H1 (cell line): ENCODE measurements at regions not wholly inside any gene's neighbourhood (a gene's known extent, or its start where the extent isn't known, plus 50 kb on each side); places are given as distances from the start of the nearest gene placed in this dataset.

Experiments used
- CTCF ChIA-PET: fragments of 300-600 bp; sonication (Branson Sonifier 250); formaldehyde crosslinking; loops from one replicate; lab custom pipeline; 2021; ENCODE audit not compliant: partially characterized antibody; lab: Charles Lee
- POLR2A ChIA-PET: fragments of 300-600 bp; sonication (Branson Sonifier 250); formaldehyde crosslinking; loops from one replicate; lab custom pipeline; 2021; ENCODE audit warnings: inconsistent platforms; ENCODE audit not compliant: partially characterized antibody; lab: Charles Lee
- DNase-seq, 2 experiments: peaks; one replicate each; pipeline versions ENCODE4 v3.0.0 to v3.0.0-alpha.2; 2010 to 2022; ENCODE audit warnings: low spot score in 2 of 2, low read depth in 1 of 2, mixed read lengths in 1 of 2
- FAIRE-seq: peaks from 2 replicates; lab custom pipeline; 2011; peaks lifted over from hg19 to GRCh38; lab: Jason Lieb, UNC
- H2AFZ ChIP-seq: 2 replicates; pipeline ENCODE4 v1.8.1; 2012; ENCODE audit warnings: low read length, inconsistent platforms
- H2AK5ac ChIP-seq: 2 replicates; pipeline ENCODE4 v1.6.1; 2013; ENCODE audit warnings: low read depth, low read length
- H2BK120ac ChIP-seq: replicated peaks from 2 replicates; pipeline ENCODE3; 2013; ENCODE audit warnings: low read depth, low read length, inconsistent platforms
- H2BK12ac ChIP-seq: 2 replicates; pipeline ENCODE4 v1.6.1; 2013; ENCODE audit warnings: low read depth, low read length
- H2BK15ac ChIP-seq: 2 replicates; pipeline ENCODE4 v1.6.1; 2013; ENCODE audit warnings: low read length
- H2BK20ac ChIP-seq: 2 replicates; pipeline ENCODE4 v1.6.1; 2013; ENCODE audit warnings: low read length
- H2BK5ac ChIP-seq: 2 replicates; pipeline ENCODE4 v1.6.1; 2013; ENCODE audit warnings: low read depth, low read length
- H3K14ac ChIP-seq: 2 replicates; pipeline ENCODE4 v1.6.1; 2013; ENCODE audit warnings: inconsistent platforms; ENCODE audit not compliant: insufficient read length
- H3K18ac ChIP-seq: 2 replicates; pipeline ENCODE4 v1.6.1; 2013; ENCODE audit warnings: low read length; ENCODE audit errors: extremely low read depth
- H3K23ac ChIP-seq: 2 replicates; pipeline ENCODE4 v1.6.1; 2013; ENCODE audit warnings: inconsistent platforms; ENCODE audit not compliant: insufficient read length
- H3K23me2 ChIP-seq: 2 replicates; pipeline ENCODE4 v1.6.1; 2013; ENCODE audit warnings: low read depth, low read length
- H3K27ac ChIP-seq: 2 replicates; pipeline ENCODE4 v1.6.1; 2011; ENCODE audit warnings: low read depth, low read length, inconsistent platforms
- H3K27me3 ChIP-seq, 4 experiments: replicated peaks in 1 of 4; 1 replicate in 1 of 4; 2 replicates in 3 of 4; pipeline versions ENCODE4 v1.6.1 to v1.8.1; 2011 to 2013; ENCODE audit warnings: low read length in 3 of 4, mild to moderate bottlenecking in 3 of 4, inconsistent platforms in 2 of 4, mixed read lengths in 2 of 4, moderate library complexity in 1 of 4; ENCODE audit not compliant: control insufficient read depth in 3 of 4, insufficient read depth in 3 of 4; ENCODE audit errors: extremely low read depth in 1 of 4
- H3K36me3 ChIP-seq, 4 experiments: 2 replicates each; pipeline versions ENCODE4 v1.6.1 to v1.8.1; 2011 to 2013; ENCODE audit warnings: mild to moderate bottlenecking in 4 of 4, low read length in 3 of 4, moderate library complexity in 2 of 4, control low read depth in 1 of 4, inconsistent platforms in 1 of 4; ENCODE audit not compliant: insufficient read depth in 4 of 4, control insufficient read depth in 2 of 4
- H3K4ac ChIP-seq: replicated peaks from 2 replicates; pipeline ENCODE3; 2013; ENCODE audit warnings: low read length, low read depth, mixed read lengths, inconsistent platforms; ENCODE audit not compliant: insufficient read length
- H3K4me1 ChIP-seq, 4 experiments: replicated peaks in 1 of 4; 1 replicate in 1 of 4; 2 replicates in 3 of 4; pipeline versions ENCODE4 v1.6.1 to v1.8.1; 2011 to 2013; ENCODE audit warnings: low read length in 3 of 4, inconsistent platforms in 2 of 4, mixed read lengths in 1 of 4; ENCODE audit not compliant: insufficient read depth in 4 of 4, control insufficient read depth in 3 of 4
- H3K4me2 ChIP-seq, 2 experiments: 2 replicates each; pipeline versions ENCODE4 v1.6.1 to v1.8.1; 2011 to 2013; ENCODE audit warnings: low read depth in 2 of 2, low read length in 2 of 2, control low read depth in 1 of 2, inconsistent platforms in 1 of 2, mild to moderate bottlenecking in 1 of 2; ENCODE audit not compliant: insufficient read depth in 1 of 2
- H3K4me3 ChIP-seq, 4 experiments: fragments of 200-600, 300-600 bp in 1 of 4; sonication (generic), shearing (Covaris generic), sonication (Bioruptor Twin) in 1 of 4; 2 replicates each; pipeline versions ENCODE4 v1.5.1 to v1.8.1; 2011 to 2016; ENCODE audit warnings: low read length in 4 of 4, low read depth in 3 of 4, control low read depth in 2 of 4, inconsistent platforms in 2 of 4, mild to moderate bottlenecking in 2 of 4, mixed read lengths in 1 of 4, moderate library complexity in 1 of 4; ENCODE audit not compliant: insufficient read depth in 2 of 4; ENCODE audit errors: extremely low read depth in 1 of 4
- H3K56ac ChIP-seq: replicated peaks from 2 replicates; pipeline ENCODE3; 2013; ENCODE audit warnings: low read depth, mild to moderate bottlenecking, mixed read lengths, low read length, inconsistent platforms; ENCODE audit not compliant: insufficient read length
- H3K79me1 ChIP-seq: 2 replicates; pipeline ENCODE4 v1.6.1; 2013; ENCODE audit warnings: low read depth, low read length, control low read depth
- H3K79me2 ChIP-seq, 2 experiments: 2 replicates each; pipeline versions ENCODE4 v1.6.1 to v1.8.1; 2012 to 2013; ENCODE audit warnings: low read length in 2 of 2, mild to moderate bottlenecking in 2 of 2, inconsistent platforms in 1 of 2; ENCODE audit not compliant: insufficient read depth in 2 of 2, control insufficient read depth in 1 of 2
- H3K9ac ChIP-seq, 4 experiments: replicated peaks in 1 of 4; 1 replicate in 1 of 4; 2 replicates in 3 of 4; pipeline versions ENCODE4 v1.6.1 to v1.8.1; 2011 to 2013; ENCODE audit warnings: low read depth in 3 of 4, low read length in 3 of 4, control low read depth in 2 of 4, mild to moderate bottlenecking in 2 of 4, moderate library complexity in 2 of 4, inconsistent platforms in 1 of 4; ENCODE audit errors: extremely low read depth in 1 of 4
- H3K9me3 ChIP-seq, 2 experiments: 2 replicates each; pipeline versions ENCODE4 v1.6.1 to v1.8.1; 2012 to 2013; ENCODE audit warnings: mild to moderate bottlenecking in 2 of 2, moderate library complexity in 2 of 2, control low read depth in 1 of 2, inconsistent platforms in 1 of 2, low read depth in 1 of 2, low read length in 1 of 2, mixed read lengths in 1 of 2; ENCODE audit not compliant: insufficient read depth in 2 of 2
- H4K20me1 ChIP-seq, 2 experiments: replicated peaks in 1 of 2; 2 replicates each; pipeline versions ENCODE3 to v1.8.1; 2011 to 2013; ENCODE audit warnings: inconsistent platforms in 2 of 2, low read length in 2 of 2, mild to moderate bottlenecking in 1 of 2; ENCODE audit not compliant: insufficient read depth in 2 of 2, control insufficient read depth in 1 of 2
- H4K5ac ChIP-seq: 2 replicates; pipeline ENCODE4 v1.6.1; 2013; ENCODE audit warnings: low read length, low read depth, mixed read lengths, inconsistent platforms; ENCODE audit not compliant: insufficient read length
- H4K8ac ChIP-seq: 2 replicates; pipeline ENCODE4 v1.8.0; 2013; ENCODE audit warnings: mild to moderate bottlenecking, moderate library complexity, low read length, inconsistent platforms; ENCODE audit not compliant: insufficient read depth; ENCODE audit errors: extremely low read depth
- H4K91ac ChIP-seq: replicated peaks from 2 replicates; pipeline ENCODE3; 2013; ENCODE audit warnings: low read length, mixed read lengths, inconsistent platforms; ENCODE audit not compliant: insufficient read length
- ASH2L ChIP-seq: fragments of 200-600, 300-600 bp; sonication (generic); IDR thresholded peaks from one replicate; pipeline ENCODE4 v1.7.1; 2017; ENCODE audit warnings: low read length
- ATF2 ChIP-seq: IDR thresholded peaks from 2 replicates; pipeline ENCODE4 v1.6.1; 2012; ENCODE audit warnings: low read length, inconsistent platforms
- BACH1 ChIP-seq: IDR thresholded peaks from 2 replicates; pipeline ENCODE4 v1.6.1; 2012; ENCODE audit warnings: low read length, improper control_type of control experiment
- CTCF ChIP-seq, 3 experiments: IDR thresholded peaks; 1 replicate in 2 of 3; 2 replicates in 1 of 3; pipeline versions ENCODE4 v1.5.1 to v1.6.1; 2011; ENCODE audit warnings: low read length in 3 of 3, mild to moderate bottlenecking in 3 of 3, inconsistent platforms in 2 of 3, low read depth in 1 of 3, moderate library complexity in 1 of 3; ENCODE audit not compliant: insufficient read depth in 1 of 3; ENCODE audit errors: control extremely low read depth in 1 of 3
- EP300 ChIP-seq, 2 experiments: IDR thresholded peaks; 1 replicate in 1 of 2; 2 replicates in 1 of 2; pipeline ENCODE4 v1.6.1; 2011 to 2012; ENCODE audit warnings: low read depth in 2 of 2, low read length in 2 of 2, mild to moderate bottlenecking in 2 of 2, borderline replicate concordance in 1 of 2, inconsistent platforms in 1 of 2, moderate library complexity in 1 of 2
- EZH2 ChIP-seq: fragments of 200-600 bp; sonication (generic); IDR thresholded peaks from 2 replicates; pipeline ENCODE4 v1.7.1; 2012; ENCODE audit warnings: low read depth, mild to moderate bottlenecking, moderate library complexity, low read length, inconsistent platforms; ENCODE audit not compliant: severe bottlenecking
- POU5F1 ChIP-seq: IDR thresholded peaks from 2 replicates; pipeline ENCODE4 v1.6.1; 2011; ENCODE audit warnings: low read depth, mild to moderate bottlenecking, low read length, moderate library complexity
- SAP30 ChIP-seq: fragments of 300-600 bp; sonication (generic); IDR thresholded peaks from 2 replicates; pipeline ENCODE4 v1.7.1; 2012; ENCODE audit warnings: low read length, moderate library complexity, mild to moderate bottlenecking, inconsistent platforms; ENCODE audit not compliant: insufficient read depth, insufficient replicate concordance
- SP4 ChIP-seq: IDR thresholded peaks from 2 replicates; pipeline ENCODE4 v1.6.1; 2012; ENCODE audit warnings: low read length, inconsistent platforms
- TBP ChIP-seq: IDR thresholded peaks from 2 replicates; pipeline ENCODE4 v1.6.1; 2011; ENCODE audit warnings: low read depth, low read length, improper control_type of control experiment
- WGBS, 2 experiments: shearing (Covaris generic) in 1 of 2; methylation state at CpG; one replicate each; pipeline versions ENCODE4 v1.1.6 to v1.1.7; 2013 to 2015; ENCODE audit warnings: low lambda C conversion rate in 2 of 2, mixed read lengths in 2 of 2, inconsistent platforms in 1 of 2, low coverage in 1 of 2, missing lambda C conversion rate in 1 of 2; ENCODE audit not compliant: insufficient replicate concordance in 2 of 2, insufficient coverage in 1 of 2, insufficient read length in 1 of 2; ENCODE audit errors: extremely low coverage in 1 of 2, missing lambda C conversion rate in 1 of 2; 5-methylcytosine and 5-hydroxymethylcytosine counted together

DNA sequence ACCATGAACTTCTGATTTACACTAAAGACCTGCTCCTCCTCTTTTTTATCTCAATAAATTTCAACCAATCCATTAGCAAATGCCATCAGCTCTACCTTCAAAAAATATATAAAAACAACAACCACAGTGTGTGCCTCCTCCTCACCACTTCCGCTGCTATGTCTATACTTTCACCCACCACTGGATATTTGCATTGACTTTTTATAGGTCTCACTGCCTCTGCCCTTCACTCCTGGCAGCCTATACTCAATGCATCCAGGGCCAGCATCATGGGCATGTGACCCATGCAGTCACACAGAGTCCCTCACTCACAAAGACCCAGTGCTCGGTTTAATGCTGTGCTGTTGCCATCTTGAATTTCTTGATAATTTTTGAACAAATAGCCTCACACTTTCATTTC lies 53.5 kb upstream of the CCDC54 start:
- Histone ChIP-seq H2AK5ac (no peak overlapping the region), H3K79me1 (no peaks in the 10 kb centered on the region), H3K23me2 (no peaks in the 10 kb centered on the region), H4K5ac (no peak overlapping the region), H3K23ac (no peak overlapping the region), H2BK5ac (no peak overlapping the region), H3K79me2 (no peaks in the 10 kb centered on the region), H3K18ac (no peak overlapping the region), H3K9me3 (no peaks in the 10 kb centered on the region), H4K20me1 (no peaks in the 10 kb centered on the region), H2BK12ac (no peak overlapping the region), H3K36me3 (no peaks in the 10 kb centered on the region), H3K4me1 (no peaks in the 10 kb centered on the region), H3K27ac (no peak overlapping the region), H3K27me3 (no peaks in the 10 kb centered on the region), H3K4me2 (no peak overlapping the region), H4K91ac (no peak overlapping the region), H4K8ac (no peak overlapping the region), H2BK15ac (no peak overlapping the region), H2BK120ac (no peak overlapping the region), H3K4ac (no peak overlapping the region), H2AFZ (no peak overlapping the region), H3K9ac (no peak overlapping the region), H3K14ac (no peak overlapping the region), H3K4me3 (no peak overlapping the region), H2BK20ac (no peak overlapping the region), H3K56ac (no peak overlapping the region)
- CTCF ChIA-PET: interaction anchor here (1.7 kb wide), 1 partner anchor 52 kb away, joined by 5 read pairs; no protein-coding TSS in a partner anchor
- DNase-seq (no peak), FAIRE-seq (no peak)
- 86% methylated on average over 2 of the region's 2 CpGs; no CpG with 5 or more reads in 1 of the 2 experiments for WGBS, 2 experiments
- POLR2A ChIA-PET: no interaction called here
- TF ChIP-seq ATF2 (no peak), EZH2 (no peak), BACH1 (no peak), SAP30 (no peak), ASH2L (no peak), EP300 (IDR thresholded peaks at IDR 0.05; ENCODE audit: borderline replicate concordance in 1 of 2, low read depth in 2 of 2, low read length in 2 of 2) (no peak), SP4 (no peak), POU5F1 (no peak), CTCF (IDR thresholded peaks at IDR 0.05; ENCODE audit: control extremely low read depth in 1 of 3, insufficient read depth in 1 of 3, low read depth in 1 of 3, low read length in 3 of 3) (no peak), TBP (no peak)
